ENCODE measurements at regions not wholly inside any gene's neighbourhood (a gene's known extent, or its start where the extent isn't known, plus 50 kb on each side); places are given as distances from the start of the nearest gene placed in this dataset.

DNA sequence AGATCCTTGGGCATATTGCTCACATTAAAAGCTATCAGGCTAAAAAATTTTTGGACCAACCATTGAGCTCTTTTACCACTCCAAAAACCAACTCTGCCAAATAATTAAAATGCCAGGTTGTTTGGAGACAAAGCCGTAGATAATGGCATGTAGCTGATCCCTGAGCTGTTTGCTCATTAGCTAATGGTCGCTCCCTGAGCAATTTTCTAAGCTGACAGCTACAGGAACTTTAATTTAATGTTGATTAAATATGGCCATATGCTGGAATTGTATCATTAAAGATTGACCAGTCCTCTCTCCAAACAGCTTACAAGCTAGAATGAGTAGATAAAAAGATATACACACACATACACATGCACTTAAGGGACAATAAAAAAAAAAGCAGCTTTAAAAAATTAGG is 216.2 kb upstream of the ARHGAP20 start:
- Histone ChIP-seq H2AFZ (ENCODE audit: control insufficient read depth, low read depth, low read length) (no peak overlapping the region), H3K36me3 (ENCODE audit: control insufficient read depth in 2 of 2, insufficient read depth in 2 of 2, low read length in 1 of 2) (no peaks in the 10 kb centered on the region), H3K4me3 (no peak overlapping the region), H3K4me1 (ENCODE audit: control insufficient read depth, insufficient read depth, low read length) (no peaks in the 10 kb centered on the region), H3K9me3 (replicated peaks; ENCODE audit: control insufficient read depth, insufficient read depth, low read length) (no peaks in the 10 kb centered on the region; the same call in 2 of the 3 replicates), H3K4me2 (ENCODE audit: control insufficient read depth, insufficient read depth) (no peak overlapping the region), H3K79me2 (ENCODE audit: control insufficient read depth, insufficient read depth, low read length) (no peaks in the 10 kb centered on the region), H4K20me1 (ENCODE audit: control insufficient read depth, insufficient read depth) (no peaks in the 10 kb centered on the region), H3K27ac (ENCODE audit: control insufficient read depth, insufficient read depth) (no peak overlapping the region), H3K9ac (ENCODE audit: control insufficient read depth, insufficient read depth, low read length) (no peak overlapping the region), H3K27me3 (replicated peaks in 1 of 2; ENCODE audit: control insufficient read depth in 2 of 2, insufficient read depth in 2 of 2, low read length in 1 of 2) (no peaks in the 10 kb centered on the region)
- no TSS peak for BruUV-seq (replicated peaks)
- DNase-seq (ENCODE audit: low read depth, low spot score) (no peak), FAIRE-seq (no peak), ATAC-seq (no peak)
- intact Hi-C loops (cut with micrococcal nuclease; ENCODE audit: unreplicated experiment) = no loop called here
- SMC1A ChIA-PET (ENCODE audit: uncharacterized antibody, unreplicated experiment) = interaction anchor here (1.1 kb wide), 1 partner anchor 10 kb away, joined by 4 read pairs; no protein-coding TSS in a partner anchor
- in situ Hi-C loops (cut with MboI) = no loop called here
- POLR2A ChIA-PET = no interaction called here
- CTCF ChIA-PET = interaction anchor here (0.9 kb wide), 1 partner anchor 303 kb away, joined by 3 read pairs; no protein-coding TSS in a partner anchor
- RAD21 ChIA-PET (ENCODE audit: unreplicated experiment) = interaction anchor here (1.0 kb wide), 1 partner anchor 147 kb away, joined by 3 read pairs; no protein-coding TSS in a partner anchor
- WGBS (ENCODE audit: insufficient coverage, insufficient replicate concordance, low lambda C conversion rate, missing lambda C conversion rate) = 46% methylated on average over 2 of the region's 2 CpGs
- TF ChIP-seq EED (IDR thresholded peaks at IDR 0.05; ENCODE audit: low read depth) (no peak), ZNF622 (IDR thresholded peaks at IDR 0.05) (no peak), ZNF24 (IDR thresholded peaks at IDR 0.05) (no peak), KDM1A (IDR thresholded peaks at IDR 0.05; ENCODE audit: borderline replicate concordance) (no peak), ZBED1 (IDR thresholded peaks at IDR 0.05; ENCODE audit: borderline replicate concordance) (no peak), PAX5 (IDR thresholded peaks at IDR 0.05; ENCODE audit: borderline replicate concordance, low read depth, low read length) (no peak)
- TF ChIP-seq, protein P1, sequence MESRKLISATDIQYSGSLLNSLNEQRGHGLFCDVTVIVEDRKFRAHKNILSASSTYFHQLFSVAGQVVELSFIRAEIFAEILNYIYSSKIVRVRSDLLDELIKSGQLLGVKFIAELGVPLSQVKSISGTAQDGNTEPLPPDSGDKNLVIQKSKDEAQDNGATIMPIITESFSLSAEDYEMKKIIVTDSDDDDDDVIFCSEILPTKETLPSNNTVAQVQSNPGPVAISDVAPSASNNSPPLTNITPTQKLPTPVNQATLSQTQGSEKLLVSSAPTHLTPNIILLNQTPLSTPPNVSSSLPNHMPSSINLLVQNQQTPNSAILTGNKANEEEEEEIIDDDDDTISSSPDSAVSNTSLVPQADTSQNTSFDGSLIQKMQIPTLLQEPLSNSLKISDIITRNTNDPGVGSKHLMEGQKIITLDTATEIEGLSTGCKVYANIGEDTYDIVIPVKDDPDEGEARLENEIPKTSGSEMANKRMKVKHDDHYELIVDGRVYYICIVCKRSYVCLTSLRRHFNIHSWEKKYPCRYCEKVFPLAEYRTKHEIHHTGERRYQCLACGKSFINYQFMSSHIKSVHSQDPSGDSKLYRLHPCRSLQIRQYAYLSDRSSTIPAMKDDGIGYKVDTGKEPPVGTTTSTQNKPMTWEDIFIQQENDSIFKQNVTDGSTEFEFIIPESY (IDR thresholded peaks at IDR 0.05) = no peak
- TF ChIP-seq, protein P2, sequence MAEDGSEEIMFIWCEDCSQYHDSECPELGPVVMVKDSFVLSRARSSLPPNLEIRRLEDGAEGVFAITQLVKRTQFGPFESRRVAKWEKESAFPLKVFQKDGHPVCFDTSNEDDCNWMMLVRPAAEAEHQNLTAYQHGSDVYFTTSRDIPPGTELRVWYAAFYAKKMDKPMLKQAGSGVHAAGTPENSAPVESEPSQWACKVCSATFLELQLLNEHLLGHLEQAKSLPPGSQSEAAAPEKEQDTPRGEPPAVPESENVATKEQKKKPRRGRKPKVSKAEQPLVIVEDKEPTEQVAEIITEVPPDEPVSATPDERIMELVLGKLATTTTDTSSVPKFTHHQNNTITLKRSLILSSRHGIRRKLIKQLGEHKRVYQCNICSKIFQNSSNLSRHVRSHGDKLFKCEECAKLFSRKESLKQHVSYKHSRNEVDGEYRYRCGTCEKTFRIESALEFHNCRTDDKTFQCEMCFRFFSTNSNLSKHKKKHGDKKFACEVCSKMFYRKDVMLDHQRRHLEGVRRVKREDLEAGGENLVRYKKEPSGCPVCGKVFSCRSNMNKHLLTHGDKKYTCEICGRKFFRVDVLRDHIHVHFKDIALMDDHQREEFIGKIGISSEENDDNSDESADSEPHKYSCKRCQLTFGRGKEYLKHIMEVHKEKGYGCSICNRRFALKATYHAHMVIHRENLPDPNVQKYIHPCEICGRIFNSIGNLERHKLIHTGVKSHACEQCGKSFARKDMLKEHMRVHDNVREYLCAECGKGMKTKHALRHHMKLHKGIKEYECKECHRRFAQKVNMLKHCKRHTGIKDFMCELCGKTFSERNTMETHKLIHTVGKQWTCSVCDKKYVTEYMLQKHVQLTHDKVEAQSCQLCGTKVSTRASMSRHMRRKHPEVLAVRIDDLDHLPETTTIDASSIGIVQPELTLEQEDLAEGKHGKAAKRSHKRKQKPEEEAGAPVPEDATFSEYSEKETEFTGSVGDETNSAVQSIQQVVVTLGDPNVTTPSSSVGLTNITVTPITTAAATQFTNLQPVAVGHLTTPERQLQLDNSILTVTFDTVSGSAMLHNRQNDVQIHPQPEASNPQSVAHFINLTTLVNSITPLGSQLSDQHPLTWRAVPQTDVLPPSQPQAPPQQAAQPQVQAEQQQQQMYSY (CRISPR knock-in tag; IDR thresholded peaks at IDR 0.05) = no peak
- TF ChIP-seq, protein P3, sequence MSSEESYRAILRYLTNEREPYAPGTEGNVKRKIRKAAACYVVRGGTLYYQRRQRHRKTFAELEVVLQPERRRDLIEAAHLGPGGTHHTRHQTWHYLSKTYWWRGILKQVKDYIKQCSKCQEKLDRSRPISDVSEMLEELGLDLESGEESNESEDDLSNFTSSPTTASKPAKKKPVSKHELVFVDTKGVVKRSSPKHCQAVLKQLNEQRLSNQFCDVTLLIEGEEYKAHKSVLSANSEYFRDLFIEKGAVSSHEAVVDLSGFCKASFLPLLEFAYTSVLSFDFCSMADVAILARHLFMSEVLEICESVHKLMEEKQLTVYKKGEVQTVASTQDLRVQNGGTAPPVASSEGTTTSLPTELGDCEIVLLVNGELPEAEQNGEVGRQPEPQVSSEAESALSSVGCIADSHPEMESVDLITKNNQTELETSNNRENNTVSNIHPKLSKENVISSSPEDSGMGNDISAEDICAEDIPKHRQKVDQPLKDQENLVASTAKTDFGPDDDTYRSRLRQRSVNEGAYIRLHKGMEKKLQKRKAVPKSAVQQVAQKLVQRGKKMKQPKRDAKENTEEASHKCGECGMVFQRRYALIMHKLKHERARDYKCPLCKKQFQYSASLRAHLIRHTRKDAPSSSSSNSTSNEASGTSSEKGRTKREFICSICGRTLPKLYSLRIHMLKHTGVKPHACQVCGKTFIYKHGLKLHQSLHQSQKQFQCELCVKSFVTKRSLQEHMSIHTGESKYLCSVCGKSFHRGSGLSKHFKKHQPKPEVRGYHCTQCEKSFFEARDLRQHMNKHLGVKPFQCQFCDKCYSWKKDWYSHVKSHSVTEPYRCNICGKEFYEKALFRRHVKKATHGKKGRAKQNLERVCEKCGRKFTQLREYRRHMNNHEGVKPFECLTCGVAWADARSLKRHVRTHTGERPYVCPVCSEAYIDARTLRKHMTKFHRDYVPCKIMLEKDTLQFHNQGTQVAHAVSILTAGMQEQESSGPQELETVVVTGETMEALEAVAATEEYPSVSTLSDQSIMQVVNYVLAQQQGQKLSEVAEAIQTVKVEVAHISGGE (CRISPR knock-in tag; IDR thresholded peaks at IDR 0.05) = no peak
- TF ChIP-seq, protein P4, sequence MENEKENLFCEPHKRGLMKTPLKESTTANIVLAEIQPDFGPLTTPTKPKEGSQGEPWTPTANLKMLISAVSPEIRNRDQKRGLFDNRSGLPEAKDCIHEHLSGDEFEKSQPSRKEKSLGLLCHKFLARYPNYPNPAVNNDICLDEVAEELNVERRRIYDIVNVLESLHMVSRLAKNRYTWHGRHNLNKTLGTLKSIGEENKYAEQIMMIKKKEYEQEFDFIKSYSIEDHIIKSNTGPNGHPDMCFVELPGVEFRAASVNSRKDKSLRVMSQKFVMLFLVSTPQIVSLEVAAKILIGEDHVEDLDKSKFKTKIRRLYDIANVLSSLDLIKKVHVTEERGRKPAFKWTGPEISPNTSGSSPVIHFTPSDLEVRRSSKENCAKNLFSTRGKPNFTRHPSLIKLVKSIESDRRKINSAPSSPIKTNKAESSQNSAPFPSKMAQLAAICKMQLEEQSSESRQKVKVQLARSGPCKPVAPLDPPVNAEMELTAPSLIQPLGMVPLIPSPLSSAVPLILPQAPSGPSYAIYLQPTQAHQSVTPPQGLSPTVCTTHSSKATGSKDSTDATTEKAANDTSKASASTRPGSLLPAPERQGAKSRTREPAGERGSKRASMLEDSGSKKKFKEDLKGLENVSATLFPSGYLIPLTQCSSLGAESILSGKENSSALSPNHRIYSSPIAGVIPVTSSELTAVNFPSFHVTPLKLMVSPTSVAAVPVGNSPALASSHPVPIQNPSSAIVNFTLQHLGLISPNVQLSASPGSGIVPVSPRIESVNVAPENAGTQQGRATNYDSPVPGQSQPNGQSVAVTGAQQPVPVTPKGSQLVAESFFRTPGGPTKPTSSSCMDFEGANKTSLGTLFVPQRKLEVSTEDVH (IDR thresholded peaks at IDR 0.05; ENCODE audit: low read depth, partially characterized antibody) = no peak
- TF ChIP-seq, protein P5, sequence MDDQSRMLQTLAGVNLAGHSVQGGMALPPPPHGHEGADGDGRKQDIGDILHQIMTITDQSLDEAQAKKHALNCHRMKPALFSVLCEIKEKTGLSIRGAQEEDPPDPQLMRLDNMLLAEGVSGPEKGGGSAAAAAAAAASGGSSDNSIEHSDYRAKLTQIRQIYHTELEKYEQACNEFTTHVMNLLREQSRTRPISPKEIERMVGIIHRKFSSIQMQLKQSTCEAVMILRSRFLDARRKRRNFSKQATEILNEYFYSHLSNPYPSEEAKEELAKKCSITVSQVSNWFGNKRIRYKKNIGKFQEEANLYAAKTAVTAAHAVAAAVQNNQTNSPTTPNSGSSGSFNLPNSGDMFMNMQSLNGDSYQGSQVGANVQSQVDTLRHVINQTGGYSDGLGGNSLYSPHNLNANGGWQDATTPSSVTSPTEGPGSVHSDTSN (IDR thresholded peaks at IDR 0.05; ENCODE audit: insufficient replicate concordance, low read depth, low read length) = no peak

All from GM12878 (cell line).